Heart left ventricle (tissue), 13 donors: ENCODE measurements at regions not wholly inside any gene's neighbourhood (a gene's known extent, or its start where the extent isn't known, plus 50 kb on each side); places are given as distances from the start of the nearest gene placed in this dataset.

Experiments
- POLR2A ChIP-seq, 2 donors: fragments of 450-650 bp; IDR thresholded peaks; one replicate each; pipeline ENCODE4 v1.6.1; 2017; ENCODE audit warnings: antibody characterized with exemption in 2 of 2, mild to moderate bottlenecking in 2 of 2, moderate library complexity in 2 of 2
- TF ChIP-seq, protein P1 (sequence below), 12 donors: fragments of 200-600 bp; sonication (generic) in 4 of 12; IDR thresholded peaks; one replicate each; pipeline versions ENCODE4 v1.5.0 to v1.8.0; 2018 to 2022; ENCODE audit warnings: antibody characterized with exemption in 12 of 12, mild to moderate bottlenecking in 5 of 12
- donor health status: ischemic (EF 13 %, LVEDD 7.1; RV severe dilation, severe dysfunction).
- donor health status: DM: no; HTN: yes; CAD: no.
- donor health status: DM: no; HTN: no; CAD: no.
- donor health status: ischemic (EF 25% LVEDD 6.9; RV normal size, moderate dysfunction).
- donor health status: ischemic (EF 25% LVEDD 5.7; RV mildly dilated, moderate dysfunction).
- donor health status: ischemic (EF 35%, LVEDD 5.7; RV mildly dilated, moderate dysfunction).
- donor health status: nonischemic (EF 11% LVEDD 7.7; RV severe dilation, severe dysfunction).
- donor health status: DM: yes; HTN: yes; CAD: no.
- donor health status: PGD.
- donor health status: ischemic (EF 29% LVEDD 5.4; RV normal size, mild dysfunction).
- donor health status: nonischemic (EF 23%, LVEDD 6.1; RV moderate dilation, normal function).

- no peak for TF ChIP-seq POLR2A (IDR thresholded peaks at IDR 0.05)
- TF ChIP-seq, protein P1, sequence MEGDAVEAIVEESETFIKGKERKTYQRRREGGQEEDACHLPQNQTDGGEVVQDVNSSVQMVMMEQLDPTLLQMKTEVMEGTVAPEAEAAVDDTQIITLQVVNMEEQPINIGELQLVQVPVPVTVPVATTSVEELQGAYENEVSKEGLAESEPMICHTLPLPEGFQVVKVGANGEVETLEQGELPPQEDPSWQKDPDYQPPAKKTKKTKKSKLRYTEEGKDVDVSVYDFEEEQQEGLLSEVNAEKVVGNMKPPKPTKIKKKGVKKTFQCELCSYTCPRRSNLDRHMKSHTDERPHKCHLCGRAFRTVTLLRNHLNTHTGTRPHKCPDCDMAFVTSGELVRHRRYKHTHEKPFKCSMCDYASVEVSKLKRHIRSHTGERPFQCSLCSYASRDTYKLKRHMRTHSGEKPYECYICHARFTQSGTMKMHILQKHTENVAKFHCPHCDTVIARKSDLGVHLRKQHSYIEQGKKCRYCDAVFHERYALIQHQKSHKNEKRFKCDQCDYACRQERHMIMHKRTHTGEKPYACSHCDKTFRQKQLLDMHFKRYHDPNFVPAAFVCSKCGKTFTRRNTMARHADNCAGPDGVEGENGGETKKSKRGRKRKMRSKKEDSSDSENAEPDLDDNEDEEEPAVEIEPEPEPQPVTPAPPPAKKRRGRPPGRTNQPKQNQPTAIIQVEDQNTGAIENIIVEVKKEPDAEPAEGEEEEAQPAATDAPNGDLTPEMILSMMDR (IDR thresholded peaks at IDR 0.05), result no peak
These were observed 459.0 kb upstream of the KLF4 start for GRCh38 chr9:107948601-107949000.
